IgD-negative memory B cell (primary cell): ENCODE measurements at regions not wholly inside any gene's neighbourhood (a gene's known extent, or its start where the extent isn't known, plus 50 kb on each side); places are given as distances from the start of the nearest gene placed in this dataset.

Experiments used
- H3K27ac Mint-ChIP-seq, 3 donors: one replicate each; pipeline ENCODE4 v1.8.0; 2020 to 2022; ENCODE audit warnings: mild to moderate bottlenecking in 3 of 3, mixed read lengths in 3 of 3, moderate library complexity in 1 of 3
- H3K27me3 Mint-ChIP-seq: one replicate; pipeline ENCODE4 v1.8.0; 2021; ENCODE audit warnings: mixed read lengths
- H3K36me3 Mint-ChIP-seq: one replicate; pipeline ENCODE4 v1.8.0; 2020; ENCODE audit warnings: mild to moderate bottlenecking, mixed read lengths
- H3K4me1 Mint-ChIP-seq, 3 donors: one replicate each; pipeline ENCODE4 v1.8.0; 2020 to 2022; ENCODE audit warnings: mixed read lengths in 3 of 3, mild to moderate bottlenecking in 1 of 3
- H3K4me3 Mint-ChIP-seq, 4 donors: one replicate each; pipeline ENCODE4 v1.8.0; 2020 to 2022; ENCODE audit warnings: mild to moderate bottlenecking in 4 of 4, mixed read lengths in 4 of 4, moderate library complexity in 3 of 4
- H3K9me3 Mint-ChIP-seq, 3 donors: one replicate each; pipeline ENCODE4 v1.8.0; 2020 to 2021; ENCODE audit warnings: mixed read lengths in 3 of 3, mild to moderate bottlenecking in 1 of 3

- Mint-ChIP-seq H3K27me3 (no peaks in the 10 kb centered on the region), H3K36me3 (no peaks in the 10 kb centered on the region), H3K9me3 (no peaks in the 10 kb centered on the region), H3K4me1 (no peaks in the 10 kb centered on the region), H3K27ac (no peak overlapping the region), H3K4me3 (no peak overlapping the region)
Observed at GRCh38 chr7:32175099-32175498, 104.9 kb upstream of the PDE1C start.

- Mint-ChIP-seq H3K36me3 (no peaks in the 10 kb centered on the region), H3K27ac (no peak overlapping the region), H3K4me3 (no peak overlapping the region)
Observed at GRCh38 chr7:32171248-32171647, 101.0 kb upstream of the PDE1C start.

GRCh38 chr7:32170838-32171237 is 100.6 kb upstream of the PDE1C start:
- H3K27me3 Mint-ChIP-seq: no peaks in the 10 kb centered on the region
- no peaks in the 10 kb centered on the region for H3K36me3 Mint-ChIP-seq
- H3K4me1 Mint-ChIP-seq: no peaks in the 10 kb centered on the region
- H3K27ac Mint-ChIP-seq: no peak overlapping the region
- no peak overlapping the region for H3K4me3 Mint-ChIP-seq
- no peaks in the 10 kb centered on the region for H3K9me3 Mint-ChIP-seq

More at GRCh38 chr7:32171248-32171647, 101.0 kb upstream of the PDE1C start:
- Mint-ChIP-seq H3K9me3 (no peaks in the 10 kb centered on the region), H3K27me3 (no peaks in the 10 kb centered on the region), H3K4me1 (no peaks in the 10 kb centered on the region)

- H3K9me3 Mint-ChIP-seq: no peaks in the 10 kb centered on the region
- H3K36me3 Mint-ChIP-seq: no peaks in the 10 kb centered on the region
- no peak overlapping the region for H3K4me3 Mint-ChIP-seq
Observed at GRCh38 chr7:32169228-32169627, 99.0 kb upstream of the PDE1C start.

GRCh38 chr7:32167815-32168214 is 97.6 kb upstream of the PDE1C start:
- no peaks in the 10 kb centered on the region for H3K4me1 Mint-ChIP-seq
- no peak overlapping the region for H3K4me3 Mint-ChIP-seq
- H3K27me3 Mint-ChIP-seq: no peaks in the 10 kb centered on the region
- H3K36me3 Mint-ChIP-seq: no peaks in the 10 kb centered on the region
- no peak overlapping the region for H3K27ac Mint-ChIP-seq
- no peaks in the 10 kb centered on the region for H3K9me3 Mint-ChIP-seq

More at GRCh38 chr7:32169228-32169627, 99.0 kb upstream of the PDE1C start:
- no peaks in the 10 kb centered on the region for H3K27me3 Mint-ChIP-seq
- H3K27ac Mint-ChIP-seq: peak overlapping the region in 1 of 3 donors; percentile 61
- H3K4me1 Mint-ChIP-seq: no peaks in the 10 kb centered on the region

GRCh38 chr7:32167256-32167655 is 97.0 kb upstream of the PDE1C start:
- Mint-ChIP-seq H3K4me1 (no peaks in the 10 kb centered on the region), H3K4me3 (no peak overlapping the region), H3K27me3 (no peaks in the 10 kb centered on the region), H3K9me3 (no peaks in the 10 kb centered on the region), H3K36me3 (no peaks in the 10 kb centered on the region), H3K27ac (no peak overlapping the region)

- H3K27me3 Mint-ChIP-seq: no peaks in the 10 kb centered on the region
- H3K27ac Mint-ChIP-seq: no peak overlapping the region
- H3K9me3 Mint-ChIP-seq: peaks cover 0 to 3% (median 0%) of the 10 kb centered on the region in 3 donors
- no peak overlapping the region for H3K4me3 Mint-ChIP-seq
- peaks cover 2% of the 10 kb centered on the region for H3K36me3 Mint-ChIP-seq
- H3K4me1 Mint-ChIP-seq: no peaks in the 10 kb centered on the region
Observed at GRCh38 chr7:32164341-32164996, 94.3 kb upstream of the PDE1C start.

GRCh38 chr7:32163896-32164295 is 93.7 kb upstream of the PDE1C start:
- H3K4me1 Mint-ChIP-seq: no peaks in the 10 kb centered on the region
- no peak overlapping the region for H3K4me3 Mint-ChIP-seq
- H3K27me3 Mint-ChIP-seq: no peaks in the 10 kb centered on the region
- H3K9me3 Mint-ChIP-seq: peaks cover 0 to 3% (median 0%) of the 10 kb centered on the region in 3 donors
- peaks cover 2% of the 10 kb centered on the region for H3K36me3 Mint-ChIP-seq
- no peak overlapping the region for H3K27ac Mint-ChIP-seq

- H3K4me1 Mint-ChIP-seq: no peaks in the 10 kb centered on the region
- H3K9me3 Mint-ChIP-seq: peaks cover 0 to 3% (median 0%) of the 10 kb centered on the region in 3 donors
- H3K4me3 Mint-ChIP-seq: no peak overlapping the region
- no peak overlapping the region for H3K27ac Mint-ChIP-seq
- H3K27me3 Mint-ChIP-seq: no peaks in the 10 kb centered on the region
- peaks cover 2% of the 10 kb centered on the region for H3K36me3 Mint-ChIP-seq
Observed at GRCh38 chr7:32163141-32163806, 93.1 kb upstream of the PDE1C start.

- no peaks in the 10 kb centered on the region for H3K4me1 Mint-ChIP-seq
- no peaks in the 10 kb centered on the region for H3K27me3 Mint-ChIP-seq
- no peak overlapping the region for H3K4me3 Mint-ChIP-seq
- no peak overlapping the region for H3K27ac Mint-ChIP-seq
- H3K36me3 Mint-ChIP-seq: peaks cover 2% of the 10 kb centered on the region
- peaks cover 0 to 3% (median 0%) of the 10 kb centered on the region in 3 donors for H3K9me3 Mint-ChIP-seq
Observed at GRCh38 chr7:32161708-32162107, 91.5 kb upstream of the PDE1C start.

GRCh38 chr7:32158751-32159745 is 88.8 kb upstream of the PDE1C start:
- Mint-ChIP-seq H3K36me3 (peaks cover 2% of the 10 kb centered on the region), H3K27ac (no peak overlapping the region), H3K4me1 (no peaks in the 10 kb centered on the region), H3K27me3 (no peaks in the 10 kb centered on the region), H3K9me3 (peaks cover 0 to 3% (median 0%) of the 10 kb centered on the region in 3 donors), H3K4me3 (no peak overlapping the region)

GRCh38 chr7:32158076-32158475 is 87.9 kb upstream of the PDE1C start:
- Mint-ChIP-seq H3K27me3 (no peaks in the 10 kb centered on the region), H3K27ac (no peak overlapping the region), H3K4me1 (no peaks in the 10 kb centered on the region), H3K36me3 (peaks cover 2% of the 10 kb centered on the region), H3K4me3 (no peak overlapping the region), H3K9me3 (peaks cover 0 to 6% (median 1%) of the 10 kb centered on the region in 3 donors)

GRCh38 chr7:32155712-32156111 is 85.5 kb upstream of the PDE1C start:
- Mint-ChIP-seq H3K4me1 (no peaks in the 10 kb centered on the region), H3K27me3 (no peaks in the 10 kb centered on the region), H3K4me3 (no peak overlapping the region), H3K36me3 (peaks cover 2% of the 10 kb centered on the region), H3K27ac (no peak overlapping the region), H3K9me3 (peaks cover 1 to 10% (median 6%) of the 10 kb centered on the region in 3 donors)

GRCh38 chr7:32154797-32155196 is 84.6 kb upstream of the PDE1C start:
- H3K4me3 Mint-ChIP-seq: no peak overlapping the region
- peaks cover 1 to 7% (median 6%) of the 10 kb centered on the region in 3 donors for H3K9me3 Mint-ChIP-seq
- no peaks in the 10 kb centered on the region for H3K4me1 Mint-ChIP-seq
- H3K36me3 Mint-ChIP-seq: peaks cover under 1% of the 10 kb centered on the region
- no peak overlapping the region for H3K27ac Mint-ChIP-seq
- H3K27me3 Mint-ChIP-seq: no peaks in the 10 kb centered on the region

GRCh38 chr7:32153006-32153405 is 82.8 kb upstream of the PDE1C start:
- H3K27me3 Mint-ChIP-seq: no peaks in the 10 kb centered on the region
- no peak overlapping the region for H3K4me3 Mint-ChIP-seq
- no peak overlapping the region for H3K27ac Mint-ChIP-seq
- peaks cover 1 to 7% (median 6%) of the 10 kb centered on the region in 3 donors for H3K9me3 Mint-ChIP-seq
- H3K36me3 Mint-ChIP-seq: no peaks in the 10 kb centered on the region
- no peaks in the 10 kb centered on the region for H3K4me1 Mint-ChIP-seq
